SK-N-SH (cell line): ENCODE measurements at regions not wholly inside any gene's neighbourhood (a gene's known extent, or its start where the extent isn't known, plus 50 kb on each side); places are given as distances from the start of the nearest gene placed in this dataset.
"Not testable (repeated sequence)": the region's sequence is repeated elsewhere in the genome, so short reads cannot be mapped to it uniquely, and the experiment has no call there.

Experiments
- CTCF ChIA-PET: fragments of 300-600, 350-600 bp; formaldehyde crosslinking; extraction: SDS; loops from one replicate; lab custom pipeline; 2021; lab: Yijun Ruan, JAX
- POLR2A ChIA-PET: fragments of 350-600 bp; sonication (Branson Sonifier 250); formaldehyde crosslinking; extraction: SDS; loops from one replicate; lab custom pipeline; 2020; ENCODE audit warnings: antibody characterized with exemption, inconsistent platforms; lab: Yijun Ruan, JAX
- DNase-seq: peaks from one replicate; pipeline ENCODE4 v3.0.0; 2012
- H2AFZ ChIP-seq: fragments of 200-600 bp; sonication (generic); 2 replicates; pipeline ENCODE4 v1.8.1; 2016; ENCODE audit warnings: antibody characterized with exemption, mild to moderate bottlenecking, low read depth
- H3F3A ChIP-seq: fragments of 200-600 bp; sonication (generic); replicated peaks from 2 replicates; pipeline ENCODE3; 2016; ENCODE audit warnings: antibody characterized with exemption, mild to moderate bottlenecking; ENCODE audit not compliant: insufficient read depth
- H3K27ac ChIP-seq, 2 experiments: fragments of 200-500 bp in 1 of 2; fragments of 200-600 bp in 1 of 2; sonication (Bioruptor generic) in 1 of 2; sonication (generic), shearing (Covaris generic) in 1 of 2; 2 replicates each; pipeline versions ENCODE4 v1.5.1 to v1.6.1; 2014 to 2016; ENCODE audit warnings: low read depth in 2 of 2, inconsistent platforms in 1 of 2, low read length in 1 of 2, mild to moderate bottlenecking in 1 of 2, mixed read lengths in 1 of 2
- H3K27me3 ChIP-seq: fragments of 200-600 bp; sonication (generic), shearing (Covaris generic); 2 replicates; pipeline ENCODE4 v1.6.1; 2016; ENCODE audit warnings: mixed run types; ENCODE audit not compliant: insufficient read depth
- H3K36me3 ChIP-seq, 2 experiments: fragments of 200-500 bp in 1 of 2; fragments of 200-600 bp in 1 of 2; sonication (Bioruptor generic) in 1 of 2; sonication (generic) in 1 of 2; replicated peaks in 1 of 2; 2 replicates each; pipeline versions ENCODE3 to v1.5.1; 2014 to 2016; ENCODE audit warnings: low read length in 1 of 2, mild to moderate bottlenecking in 1 of 2; ENCODE audit not compliant: insufficient read depth in 2 of 2, control insufficient read depth in 1 of 2
- H3K4me1 ChIP-seq, 2 experiments: fragments of 200-500 bp in 1 of 2; fragments of 200-600 bp in 1 of 2; sonication (Bioruptor generic) in 1 of 2; sonication (generic), shearing (Covaris generic) in 1 of 2; 2 replicates each; pipeline versions ENCODE4 v1.5.1 to v1.6.1; 2014 to 2016; ENCODE audit warnings: low read depth in 1 of 2, low read length in 1 of 2, mixed run types in 1 of 2; ENCODE audit not compliant: insufficient read depth in 2 of 2, control insufficient read depth in 1 of 2
- H3K4me2 ChIP-seq: fragments of 200-600 bp; sonication (generic), shearing (Covaris generic); 2 replicates; pipeline ENCODE4 v1.6.1; 2017; ENCODE audit warnings: mixed run types
- H3K4me3 ChIP-seq, 2 experiments: fragments of 200-500 bp in 1 of 2; fragments of 200-600 bp in 1 of 2; sonication (Bioruptor generic) in 1 of 2; sonication (generic), shearing (Covaris generic) in 1 of 2; 2 replicates each; pipeline versions ENCODE4 v1.5.1 to v1.8.1; 2014 to 2016; ENCODE audit warnings: low read depth in 2 of 2, inconsistent platforms in 1 of 2, low read length in 1 of 2, mild to moderate bottlenecking in 1 of 2, mixed read lengths in 1 of 2, moderate library complexity in 1 of 2
- H3K79me2 ChIP-seq: fragments of 200-600 bp; sonication (generic); 2 replicates; pipeline ENCODE4 v1.8.1; 2017; ENCODE audit warnings: mild to moderate bottlenecking; ENCODE audit not compliant: insufficient read depth
- H3K9ac ChIP-seq: fragments of 200-600 bp; sonication (generic); 2 replicates; pipeline ENCODE4 v1.6.1; 2017; ENCODE audit warnings: mixed run types
- H3K9me2 ChIP-seq: fragments of 200-600 bp; sonication (generic); 2 replicates; pipeline ENCODE4 v1.6.1; 2017; ENCODE audit warnings: mixed run types
- H3K9me3 ChIP-seq: fragments of 200-600 bp; sonication (generic); 2 replicates; pipeline ENCODE4 v1.6.1; 2017; ENCODE audit warnings: mixed run types, mild to moderate bottlenecking, moderate library complexity
- H4K20me1 ChIP-seq: fragments of 200-600 bp; sonication (generic); 2 replicates; pipeline ENCODE4 v1.6.1; 2017; ENCODE audit warnings: mild to moderate bottlenecking, mixed run types; ENCODE audit not compliant: insufficient read depth
- ELF1 ChIP-seq: IDR thresholded peaks from 2 replicates; pipeline ENCODE4 v1.4.0; 2012
- FOSL2 ChIP-seq: IDR thresholded peaks from 2 replicates; pipeline ENCODE4 v1.4.0; 2012; ENCODE audit warnings: low read depth, mild to moderate bottlenecking, moderate library complexity, borderline replicate concordance
- GABPA ChIP-seq: IDR thresholded peaks from 2 replicates; pipeline ENCODE4 v1.4.0; 2012; ENCODE audit warnings: low read depth, mild to moderate bottlenecking
- GATA2 ChIP-seq: sonication (generic); formaldehyde crosslinking; IDR thresholded peaks from 2 replicates; pipeline ENCODE4 v1.5.0; 2020; ENCODE audit warnings: mild to moderate bottlenecking, missing genetic modification reagents
- RAD21 ChIP-seq: IDR thresholded peaks from 2 replicates; pipeline ENCODE4 v1.6.1; 2012; ENCODE audit warnings: mild to moderate bottlenecking, low read length
- YY1 ChIP-seq: IDR thresholded peaks from 2 replicates; pipeline ENCODE4 v1.4.0; 2012; ENCODE audit warnings: low read depth, mild to moderate bottlenecking
- WGBS: methylation state at CpG from one replicate; pipeline ENCODE4 v1.1.6; 2017; ENCODE audit warnings: low lambda C conversion rate; 5-methylcytosine and 5-hydroxymethylcytosine counted together
- TF ChIP-seq, protein P1 (sequence below): fragments of 200-600 bp; sonication (generic); IDR thresholded peaks from 2 replicates; pipeline ENCODE4 v1.6.1; 2017; ENCODE audit warnings: antibody characterized with exemption, mild to moderate bottlenecking, moderate library complexity
- TF ChIP-seq, protein P2 (sequence below): IDR thresholded peaks from 2 replicates; pipeline ENCODE4 v1.4.0; 2012; ENCODE audit warnings: low read depth

DNA sequence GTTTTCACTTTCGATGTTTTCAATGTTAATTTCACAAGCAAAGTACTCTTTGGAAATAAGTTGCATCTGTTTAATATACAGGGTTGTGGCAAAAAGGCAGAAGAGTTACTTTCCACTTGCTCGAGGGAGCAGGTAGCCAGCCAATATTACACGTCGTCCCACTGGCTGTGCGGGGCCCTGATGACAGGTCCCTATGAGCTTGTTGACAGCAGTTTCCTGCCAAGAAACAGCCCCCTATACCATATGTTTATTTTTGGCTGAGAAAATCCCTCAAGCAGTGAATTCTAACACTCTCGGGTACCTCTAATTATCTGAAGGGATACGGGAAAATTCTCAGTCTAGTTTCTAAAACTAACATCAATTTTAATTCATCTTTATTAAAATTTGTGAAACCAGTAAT, 116.8 kb upstream of the SGO1 start:
- POLR2A ChIA-PET = no interaction called here
- DNase-seq = no peak

GRCh38 chr3:20288050-20288449, 102.0 kb upstream of the SGO1 start:
- no peak overlapping the region for H2AFZ ChIP-seq
- no peaks in the 10 kb centered on the region for H3F3A ChIP-seq
- H3K79me2 ChIP-seq = no peaks in the 10 kb centered on the region
- no peak overlapping the region for H3K9ac ChIP-seq
- H3K9me2 ChIP-seq = no peaks in the 10 kb centered on the region
- POLR2A ChIA-PET = no interaction called here
- no peaks in the 10 kb centered on the region for H3K9me3 ChIP-seq
- H3K4me2 ChIP-seq = no peak overlapping the region
- no peaks in the 10 kb centered on the region for H3K27me3 ChIP-seq
- H4K20me1 ChIP-seq = no peaks in the 10 kb centered on the region
- CTCF ChIA-PET = no interaction called here
- H3K4me1 ChIP-seq = no peaks in the 10 kb centered on the region
- TF ChIP-seq, protein P1, sequence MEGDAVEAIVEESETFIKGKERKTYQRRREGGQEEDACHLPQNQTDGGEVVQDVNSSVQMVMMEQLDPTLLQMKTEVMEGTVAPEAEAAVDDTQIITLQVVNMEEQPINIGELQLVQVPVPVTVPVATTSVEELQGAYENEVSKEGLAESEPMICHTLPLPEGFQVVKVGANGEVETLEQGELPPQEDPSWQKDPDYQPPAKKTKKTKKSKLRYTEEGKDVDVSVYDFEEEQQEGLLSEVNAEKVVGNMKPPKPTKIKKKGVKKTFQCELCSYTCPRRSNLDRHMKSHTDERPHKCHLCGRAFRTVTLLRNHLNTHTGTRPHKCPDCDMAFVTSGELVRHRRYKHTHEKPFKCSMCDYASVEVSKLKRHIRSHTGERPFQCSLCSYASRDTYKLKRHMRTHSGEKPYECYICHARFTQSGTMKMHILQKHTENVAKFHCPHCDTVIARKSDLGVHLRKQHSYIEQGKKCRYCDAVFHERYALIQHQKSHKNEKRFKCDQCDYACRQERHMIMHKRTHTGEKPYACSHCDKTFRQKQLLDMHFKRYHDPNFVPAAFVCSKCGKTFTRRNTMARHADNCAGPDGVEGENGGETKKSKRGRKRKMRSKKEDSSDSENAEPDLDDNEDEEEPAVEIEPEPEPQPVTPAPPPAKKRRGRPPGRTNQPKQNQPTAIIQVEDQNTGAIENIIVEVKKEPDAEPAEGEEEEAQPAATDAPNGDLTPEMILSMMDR = no peak
- H3K4me3 ChIP-seq = no peak overlapping the region
- no peak for DNase-seq
- H3K27ac ChIP-seq = no peak overlapping the region
- H3K36me3 ChIP-seq = no peaks in the 10 kb centered on the region

More for the DNA sequence above, 116.8 kb upstream of the SGO1 start:
- H3K4me1 ChIP-seq = no peaks in the 10 kb centered on the region
- H3K27me3 ChIP-seq = no peaks in the 10 kb centered on the region
- H3K79me2 ChIP-seq = no peaks in the 10 kb centered on the region
- H3K9ac ChIP-seq = no peak overlapping the region
- H3K9me3 ChIP-seq = no peaks in the 10 kb centered on the region
- H3F3A ChIP-seq = no peaks in the 10 kb centered on the region
- no peaks in the 10 kb centered on the region for H3K36me3 ChIP-seq
- H3K27ac ChIP-seq = no peak overlapping the region
- CTCF ChIA-PET = no interaction called here
- 52% methylated on average over 7 of the region's 7 CpGs for WGBS
- no peak overlapping the region for H2AFZ ChIP-seq
- no peak overlapping the region for H3K4me2 ChIP-seq
- TF ChIP-seq, protein P1 = no peak
- no peak for TF ChIP-seq FOSL2
- no peak for TF ChIP-seq GABPA
- H4K20me1 ChIP-seq = no peaks in the 10 kb centered on the region
- no peaks in the 10 kb centered on the region for H3K9me2 ChIP-seq
- no peak overlapping the region for H3K4me3 ChIP-seq

GRCh38 chr3:20280257-20280656, 94.3 kb upstream of the SGO1 start:
- Histone ChIP-seq H3K27me3 (no peaks in the 10 kb centered on the region), H3K9me3 (no peaks in the 10 kb centered on the region), H4K20me1 (no peaks in the 10 kb centered on the region), H3K36me3 (no peaks in the 10 kb centered on the region), H2AFZ (no peak overlapping the region), H3F3A (no peaks in the 10 kb centered on the region), H3K4me1 (no peaks in the 10 kb centered on the region), H3K9me2 (no peaks in the 10 kb centered on the region), H3K79me2 (no peaks in the 10 kb centered on the region), H3K27ac (no peak overlapping the region), H3K4me3 (no peak overlapping the region), H3K4me2 (no peak overlapping the region), H3K9ac (no peak overlapping the region)
- ChIA-PET CTCF (no interaction called here), POLR2A (no interaction called here)
- TF ChIP-seq YY1 = no peak
- TF ChIP-seq, protein P2, sequence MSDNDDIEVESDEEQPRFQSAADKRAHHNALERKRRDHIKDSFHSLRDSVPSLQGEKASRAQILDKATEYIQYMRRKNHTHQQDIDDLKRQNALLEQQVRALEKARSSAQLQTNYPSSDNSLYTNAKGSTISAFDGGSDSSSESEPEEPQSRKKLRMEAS = no peak
- no peak for TF ChIP-seq RAD21
- no peak for TF ChIP-seq ELF1
- TF ChIP-seq GATA2 (CRISPR knock-in tag) = no peak
- 47% methylated on average over 7 of the region's 7 CpGs for WGBS
- no peak for DNase-seq

- WGBS = 53% methylated on average over 4 of the region's 4 CpGs
- H3K27me3 ChIP-seq, CTCF ChIA-PET, H2AFZ ChIP-seq, POLR2A ChIA-PET, H3K4me3 ChIP-seq, H4K20me1 ChIP-seq, H3K9me2 ChIP-seq, H3K4me2 ChIP-seq, H3K79me2 ChIP-seq, H3K4me1 ChIP-seq, H3K36me3 ChIP-seq, H3K27ac ChIP-seq, H3K9me3 ChIP-seq, H3K9ac ChIP-seq, DNase-seq, H3F3A ChIP-seq: not testable (repeated sequence)
Measured at GRCh38 chr3:20265977-20266376, 80.0 kb upstream of the SGO1 start.
